Keratinocyte (primary cell): ENCODE measurements at regions not wholly inside any gene's neighbourhood (a gene's known extent, or its start where the extent isn't known, plus 50 kb on each side); places are given as distances from the start of the nearest gene placed in this dataset.

ENCODE experiments used
- DNase-seq: peaks from one replicate; pipeline ENCODE4 v3.0.0-alpha.2; 2011; ENCODE audit warnings: low read depth, missing footprints, low spot score
- FAIRE-seq: peaks from 2 replicates; lab custom pipeline; 2011; peaks lifted over from hg19 to GRCh38; lab: Jason Lieb, UNC
- H2AFZ ChIP-seq: 2 replicates; pipeline ENCODE4 v1.6.0; 2012; ENCODE audit warnings: low read length, control low read depth, inconsistent platforms; ENCODE audit not compliant: control insufficient read depth
- H3K27ac ChIP-seq: 2 replicates; pipeline ENCODE4 v1.5.1; 2011; ENCODE audit warnings: low read length; ENCODE audit not compliant: control insufficient read depth, insufficient read depth
- H3K27me3 ChIP-seq: 3 replicates; pipeline ENCODE4 v1.6.0; 2011; ENCODE audit warnings: low read length; ENCODE audit not compliant: control insufficient read depth, insufficient read depth; ENCODE audit errors: extremely low read depth
- H3K36me3 ChIP-seq, 2 experiments: 2 replicates in 1 of 2; 3 replicates in 1 of 2; pipeline ENCODE4 v1.5.1; 2011; ENCODE audit warnings: low read length in 2 of 2, mild to moderate bottlenecking in 1 of 2; ENCODE audit not compliant: control insufficient read depth in 2 of 2, insufficient read depth in 2 of 2; ENCODE audit errors: extremely low read depth in 1 of 2
- H3K4me1 ChIP-seq: 3 replicates; pipeline ENCODE4 v1.5.1; 2011; ENCODE audit warnings: low read length; ENCODE audit not compliant: control insufficient read depth, insufficient read depth; ENCODE audit errors: extremely low read depth
- H3K4me2 ChIP-seq: 3 replicates; pipeline ENCODE4 v1.6.0; 2011; ENCODE audit warnings: low read depth, low read length; ENCODE audit not compliant: control insufficient read depth, insufficient read depth; ENCODE audit errors: extremely low read depth
- H3K4me3 ChIP-seq, 3 experiments: fragments of 200-600 bp in 1 of 3; sonication (generic) in 1 of 3; 2 replicates in 2 of 3; 3 replicates in 1 of 3; pipeline ENCODE4 v1.5.1; 2011 to 2016; ENCODE audit warnings: low read length in 3 of 3, mild to moderate bottlenecking in 3 of 3, control low read depth in 2 of 3, inconsistent platforms in 1 of 3, low read depth in 1 of 3, mixed read lengths in 1 of 3, mixed run types in 1 of 3, moderate library complexity in 1 of 3; ENCODE audit not compliant: control insufficient read depth in 2 of 3, insufficient read depth in 2 of 3; ENCODE audit errors: extremely low read depth in 1 of 3
- H3K79me2 ChIP-seq: 2 replicates; pipeline ENCODE4 v1.6.0; 2012; ENCODE audit warnings: low read length; ENCODE audit not compliant: control insufficient read depth, insufficient read depth
- H3K9ac ChIP-seq: 3 replicates; pipeline ENCODE4 v1.6.0; 2011; ENCODE audit warnings: low read length; ENCODE audit not compliant: control insufficient read depth, insufficient read depth; ENCODE audit errors: extremely low read depth
- H3K9me1 ChIP-seq: 3 replicates; pipeline ENCODE4 v1.6.0; 2011; ENCODE audit warnings: low read length; ENCODE audit not compliant: control insufficient read depth, insufficient read depth; ENCODE audit errors: extremely low read depth
- H3K9me3 ChIP-seq: 2 replicates; pipeline ENCODE4 v1.5.1; 2012; ENCODE audit warnings: low read depth, low read length; ENCODE audit not compliant: control insufficient read depth
- H4K20me1 ChIP-seq: 3 replicates; pipeline ENCODE4 v1.6.0; 2011; ENCODE audit warnings: low read length; ENCODE audit not compliant: control insufficient read depth, insufficient read depth; ENCODE audit errors: extremely low read depth
- EZH2 ChIP-seq: IDR thresholded peaks from one replicate; pipeline ENCODE4 v1.6.1; 2012; ENCODE audit warnings: inconsistent platforms, mild to moderate bottlenecking, low read length, moderate library complexity
- dilution Hi-C: fragments of 300-500 bp; cut with MboI; formaldehyde crosslinking; loops from one replicate; pipeline ENCODE4 v1.7.0; 2020; ENCODE audit warnings: low sequenced_read_pairs; ENCODE audit not compliant: extremely low pct_ligation_motif_present
- TF ChIP-seq, protein P1 (sequence below), 3 experiments: IDR thresholded peaks in 1 of 3; conservative IDR thresholded peaks in 1 of 3; optimal IDR thresholded peaks in 1 of 3; 2 replicates in 2 of 3; 3 replicates in 1 of 3; pipeline versions ENCODE3 to v1.5.1; 2011; ENCODE audit warnings: low read length in 3 of 3, mild to moderate bottlenecking in 3 of 3, moderate library complexity in 2 of 3, control low read depth in 1 of 3, inconsistent platforms in 1 of 3; ENCODE audit not compliant: insufficient read depth in 2 of 3; ENCODE audit errors: extremely low read depth in 1 of 3

DNA sequence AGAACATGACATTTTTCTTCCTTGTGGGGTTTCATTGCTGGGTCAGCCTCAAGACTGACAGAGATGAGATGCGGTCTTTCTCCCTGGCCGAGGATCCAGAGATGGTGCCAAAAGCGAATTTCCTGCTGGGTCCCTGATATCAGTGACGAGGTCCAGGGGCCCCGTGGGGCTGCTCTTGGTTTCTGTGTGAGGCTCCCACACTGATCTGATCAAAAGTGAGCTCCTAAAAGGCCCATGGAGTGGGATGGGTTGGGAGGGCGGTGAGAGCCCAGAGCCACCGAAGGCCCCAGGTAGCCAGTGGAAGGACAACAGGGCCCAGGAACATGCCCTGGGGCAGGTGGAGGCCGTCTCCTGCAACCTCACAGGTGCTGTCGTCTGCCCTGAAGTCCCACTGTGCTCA lies 208.4 kb upstream of the CDH4 start:
- H3K4me2 ChIP-seq: no peak overlapping the region
- no peak for TF ChIP-seq EZH2
- TF ChIP-seq, protein P1, sequence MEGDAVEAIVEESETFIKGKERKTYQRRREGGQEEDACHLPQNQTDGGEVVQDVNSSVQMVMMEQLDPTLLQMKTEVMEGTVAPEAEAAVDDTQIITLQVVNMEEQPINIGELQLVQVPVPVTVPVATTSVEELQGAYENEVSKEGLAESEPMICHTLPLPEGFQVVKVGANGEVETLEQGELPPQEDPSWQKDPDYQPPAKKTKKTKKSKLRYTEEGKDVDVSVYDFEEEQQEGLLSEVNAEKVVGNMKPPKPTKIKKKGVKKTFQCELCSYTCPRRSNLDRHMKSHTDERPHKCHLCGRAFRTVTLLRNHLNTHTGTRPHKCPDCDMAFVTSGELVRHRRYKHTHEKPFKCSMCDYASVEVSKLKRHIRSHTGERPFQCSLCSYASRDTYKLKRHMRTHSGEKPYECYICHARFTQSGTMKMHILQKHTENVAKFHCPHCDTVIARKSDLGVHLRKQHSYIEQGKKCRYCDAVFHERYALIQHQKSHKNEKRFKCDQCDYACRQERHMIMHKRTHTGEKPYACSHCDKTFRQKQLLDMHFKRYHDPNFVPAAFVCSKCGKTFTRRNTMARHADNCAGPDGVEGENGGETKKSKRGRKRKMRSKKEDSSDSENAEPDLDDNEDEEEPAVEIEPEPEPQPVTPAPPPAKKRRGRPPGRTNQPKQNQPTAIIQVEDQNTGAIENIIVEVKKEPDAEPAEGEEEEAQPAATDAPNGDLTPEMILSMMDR (optimal IDR thresholded peaks at IDR 0.05 in 1 of 3, IDR thresholded peaks at IDR 0.05 in 1 of 3, conservative IDR thresholded peaks at IDR 0.05 in 1 of 3; ENCODE audit: extremely low read depth in 1 of 3, insufficient read depth in 2 of 3, low read length in 3 of 3): no peak
- H3K36me3 ChIP-seq: no peaks in the 10 kb centered on the region
- H3K27ac ChIP-seq: no peak overlapping the region
- H2AFZ ChIP-seq: no peak overlapping the region
- dilution Hi-C loops: no loop called here
- no peak overlapping the region for H3K9ac ChIP-seq
- no peaks in the 10 kb centered on the region for H3K9me3 ChIP-seq
- DNase-seq (no peak), FAIRE-seq (no peak)
- H4K20me1 ChIP-seq: no peaks in the 10 kb centered on the region
- no peaks in the 10 kb centered on the region for H3K79me2 ChIP-seq
- H3K27me3 ChIP-seq: peaks cover 12% of the 10 kb centered on the region
- H3K4me1 ChIP-seq: no peaks in the 10 kb centered on the region
- H3K9me1 ChIP-seq: no peaks in the 10 kb centered on the region
- H3K4me3 ChIP-seq: no peak overlapping the region

DNA sequence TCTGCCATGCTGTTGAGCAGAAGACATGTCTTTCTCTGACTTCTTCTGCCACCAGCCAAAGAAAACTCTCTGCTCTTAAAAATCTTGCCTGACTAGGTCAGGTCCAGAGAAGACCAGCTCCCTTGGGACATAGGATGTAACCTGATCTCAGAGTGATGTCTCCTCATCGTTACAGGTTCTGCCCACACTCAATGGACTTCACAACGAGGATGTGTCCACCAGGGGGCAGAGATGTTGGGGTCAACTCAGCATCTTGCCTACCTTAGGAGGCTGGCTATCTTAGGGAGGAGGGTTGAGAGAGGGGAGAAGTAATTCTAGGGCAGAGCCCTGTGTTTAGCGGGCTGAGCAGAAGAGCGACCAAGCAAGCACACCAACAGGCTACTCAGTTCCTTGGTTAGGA lies 207.6 kb upstream of the CDH4 start:
- Histone ChIP-seq H3K4me2 (no peak overlapping the region), H2AFZ (no peak overlapping the region), H3K9me3 (no peaks in the 10 kb centered on the region), H3K9me1 (no peaks in the 10 kb centered on the region), H3K4me1 (no peaks in the 10 kb centered on the region), H4K20me1 (no peaks in the 10 kb centered on the region), H3K79me2 (no peaks in the 10 kb centered on the region), H3K27me3 (peaks cover 12% of the 10 kb centered on the region), H3K4me3 (no peak overlapping the region), H3K36me3 (no peaks in the 10 kb centered on the region), H3K27ac (no peak overlapping the region), H3K9ac (no peak overlapping the region)
- no peak for FAIRE-seq
- dilution Hi-C loops: no loop called here
- TF ChIP-seq, protein P1 (optimal IDR thresholded peaks at IDR 0.05 in 1 of 3, IDR thresholded peaks at IDR 0.05 in 1 of 3, conservative IDR thresholded peaks at IDR 0.05 in 1 of 3; ENCODE audit: extremely low read depth in 1 of 3, insufficient read depth in 2 of 3, low read length in 3 of 3): peak in 1 of 3 experiments; percentile 36
- TF ChIP-seq EZH2: no peak
- DNase-seq: no peak
